ENCODE measurements at regions not wholly inside any gene's neighbourhood (a gene's known extent, or its start where the extent isn't known, plus 50 kb on each side); places are given as distances from the start of the nearest gene placed in this dataset.
"Not testable (repeated sequence)": the region's sequence is repeated elsewhere in the genome, so short reads cannot be mapped to it uniquely, and the experiment has no call there.

DNA sequence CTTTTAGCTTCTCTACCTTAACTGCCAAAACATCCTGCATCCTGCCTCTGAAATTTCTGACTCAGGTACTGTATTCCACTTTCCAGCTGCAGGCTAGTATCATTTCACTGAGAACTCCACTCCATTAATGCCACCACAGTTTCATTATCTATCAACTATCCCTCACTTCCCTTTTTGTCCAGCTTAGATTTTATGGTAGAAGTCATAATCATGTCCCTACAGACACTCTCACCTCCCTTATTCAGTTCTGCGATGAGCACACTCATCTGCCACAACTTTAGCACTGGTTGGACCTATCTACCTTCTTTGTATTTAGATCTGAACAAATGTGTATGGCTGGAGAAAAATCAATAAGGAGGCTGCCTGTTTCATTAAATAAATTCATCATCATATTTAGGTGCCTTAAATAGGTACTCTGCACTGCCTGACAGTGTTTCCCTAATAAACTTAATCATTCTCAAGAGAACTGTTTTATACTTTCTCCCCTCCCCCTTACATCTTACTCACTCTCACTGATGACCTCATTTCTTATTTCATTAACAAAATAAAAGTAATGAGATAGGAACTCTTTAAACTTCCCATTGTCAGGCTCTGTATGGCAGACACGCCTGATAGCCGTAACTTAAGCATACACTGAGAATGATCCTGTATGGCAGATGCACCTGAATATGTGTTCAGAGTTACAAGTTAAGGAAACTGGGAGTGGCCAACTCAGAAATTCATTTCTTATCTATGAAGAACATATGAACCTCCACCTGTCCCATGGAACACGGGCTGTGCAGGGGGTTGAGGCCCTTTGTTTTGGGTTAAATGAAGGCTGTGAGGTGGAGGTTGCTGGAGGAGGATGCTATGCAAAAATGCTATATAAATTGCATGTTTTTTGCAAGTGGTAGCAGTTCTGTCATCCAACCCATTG lies 95.3 kb upstream of the MAN1A1 start:
- no peak for DNase-seq (ENCODE audit: low read depth)

DNA sequence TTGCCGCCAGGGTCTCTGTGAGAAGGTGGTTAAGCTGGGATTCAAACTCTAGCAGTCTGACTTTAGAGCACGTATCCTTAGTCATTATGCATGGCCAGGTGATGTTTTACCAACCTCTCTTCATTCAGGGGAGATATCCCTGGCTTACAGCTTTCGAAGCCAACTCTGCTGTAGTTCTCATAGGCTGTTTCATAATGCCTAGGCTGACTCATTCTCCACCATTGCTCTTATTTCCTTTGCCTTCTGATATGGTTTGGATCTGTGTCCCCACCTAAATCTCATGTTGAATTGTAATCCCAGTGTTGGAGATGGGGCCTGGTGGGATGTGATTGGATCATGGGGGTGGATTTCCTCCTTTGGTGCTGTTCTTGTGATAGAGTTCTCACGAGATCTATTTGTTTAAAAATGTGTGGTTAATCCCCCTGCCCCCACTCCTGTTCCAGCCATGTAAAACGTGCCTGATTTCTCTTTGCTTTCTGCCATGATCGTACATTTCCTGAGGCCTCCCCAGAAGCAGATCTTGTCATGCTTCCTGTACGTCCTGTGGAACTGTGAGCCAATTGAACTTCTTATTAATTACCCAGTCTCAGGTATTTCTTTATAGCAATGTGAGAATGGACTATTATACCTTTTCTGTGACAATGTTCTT lies 94.6 kb upstream of the MAN1A1 start:
- no peak for DNase-seq (ENCODE audit: low read depth)

DNA sequence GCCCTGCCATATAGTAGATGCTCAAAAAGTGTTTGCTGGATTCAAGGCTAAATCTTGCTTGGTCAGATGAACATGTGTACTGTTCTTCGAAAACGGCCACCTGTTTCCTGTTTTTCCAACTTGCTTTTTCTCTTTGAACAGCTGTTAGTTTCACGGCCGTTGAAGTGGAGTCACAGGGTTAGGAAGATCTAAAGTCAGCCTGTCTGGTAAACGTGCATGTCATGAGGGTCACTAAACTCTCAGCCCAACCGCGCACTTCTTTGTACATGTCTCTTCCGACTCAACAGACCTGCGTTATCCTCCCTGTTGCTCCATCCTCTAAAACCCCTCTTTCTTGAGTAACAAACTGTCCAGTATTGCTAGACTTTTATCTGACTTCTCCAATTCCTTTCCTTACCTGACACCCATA lies 93.2 kb upstream of the MAN1A1 start:
- DNase-seq (ENCODE audit: low read depth), result no peak

DNA sequence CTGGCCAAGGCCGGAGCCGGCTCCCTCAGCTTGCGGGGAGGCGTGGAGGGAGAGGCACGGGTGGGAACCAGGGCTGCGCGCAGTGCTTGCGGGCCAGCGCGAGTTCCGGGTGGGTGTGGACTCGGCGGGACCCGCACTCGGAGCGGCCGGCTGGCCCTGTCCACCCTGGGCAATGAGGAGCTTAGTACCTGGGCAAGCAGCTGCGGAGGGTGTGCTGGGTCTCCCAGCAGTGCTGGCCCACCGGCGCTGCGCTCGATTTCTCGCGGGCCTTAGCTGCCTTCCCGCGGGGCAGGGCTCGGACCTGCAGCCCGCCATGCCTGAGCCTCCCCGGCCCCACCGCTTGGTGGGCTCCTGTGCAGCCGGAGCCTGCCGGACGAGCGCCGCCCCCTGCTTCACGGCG lies 91.4 kb upstream of the MAN1A1 start:
- DNase-seq (ENCODE audit: low read depth), result no peak

DNA sequence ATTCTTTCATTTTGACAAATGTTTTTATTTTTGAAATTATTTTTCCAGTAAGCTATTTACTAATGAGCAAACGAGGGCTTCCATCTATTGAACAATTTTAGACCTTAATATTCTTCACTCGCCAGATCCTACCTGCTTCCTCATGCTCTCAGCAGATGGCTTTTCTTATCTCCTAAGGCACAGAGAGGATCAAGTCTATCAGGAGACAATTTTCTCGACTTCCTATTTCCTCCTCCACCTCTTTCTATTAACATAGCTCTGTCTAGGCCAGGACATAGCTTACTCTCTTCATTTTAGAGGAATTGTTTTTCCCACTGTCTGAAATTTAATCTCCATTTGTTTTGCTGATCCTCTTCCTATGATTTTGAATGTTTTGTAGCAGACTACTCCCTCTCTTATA lies 87.0 kb upstream of the MAN1A1 start:
- no peak for DNase-seq (ENCODE audit: low read depth)

DNA sequence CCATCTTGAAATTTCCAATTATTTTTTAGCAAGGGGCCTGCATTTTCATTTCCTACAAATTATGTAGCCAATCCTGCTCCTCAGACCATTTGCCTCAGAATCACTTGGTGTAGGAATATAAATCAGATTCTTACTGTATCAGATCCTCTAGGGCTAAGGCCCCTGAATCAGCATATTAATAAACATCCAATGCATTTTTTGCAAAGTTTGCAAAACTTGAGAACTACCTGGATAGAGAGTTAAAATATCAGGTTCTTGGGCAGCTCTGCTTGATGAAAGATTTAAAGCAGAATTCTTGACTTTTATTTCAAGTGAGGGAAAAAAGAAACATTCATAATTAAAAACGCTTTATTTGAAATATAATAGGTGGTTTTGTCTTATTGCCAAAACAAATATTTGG lies 82.2 kb upstream of the MAN1A1 start:
- DNase-seq (ENCODE audit: low read depth), result no peak

DNA sequence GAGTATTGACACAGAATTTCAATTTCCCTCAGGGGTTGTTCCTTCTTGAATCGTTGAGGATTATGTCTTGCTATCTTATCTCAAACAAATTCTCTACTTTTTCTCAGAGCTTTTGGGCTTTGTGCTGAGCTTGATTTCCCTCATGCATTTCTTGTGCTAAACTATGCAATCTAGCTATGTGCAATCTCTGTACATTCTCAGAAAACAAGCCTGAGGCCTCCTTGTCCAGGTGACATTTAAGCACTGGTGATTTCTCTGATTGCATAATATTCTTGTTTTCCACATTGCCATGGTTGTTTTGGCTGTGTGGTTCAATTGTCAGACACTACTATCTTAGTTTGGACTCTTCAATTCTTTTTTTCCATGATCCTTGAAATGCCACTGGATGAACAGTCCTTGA lies 81.2 kb upstream of the MAN1A1 start:
- DNase-seq (ENCODE audit: low read depth), result no peak

DNA sequence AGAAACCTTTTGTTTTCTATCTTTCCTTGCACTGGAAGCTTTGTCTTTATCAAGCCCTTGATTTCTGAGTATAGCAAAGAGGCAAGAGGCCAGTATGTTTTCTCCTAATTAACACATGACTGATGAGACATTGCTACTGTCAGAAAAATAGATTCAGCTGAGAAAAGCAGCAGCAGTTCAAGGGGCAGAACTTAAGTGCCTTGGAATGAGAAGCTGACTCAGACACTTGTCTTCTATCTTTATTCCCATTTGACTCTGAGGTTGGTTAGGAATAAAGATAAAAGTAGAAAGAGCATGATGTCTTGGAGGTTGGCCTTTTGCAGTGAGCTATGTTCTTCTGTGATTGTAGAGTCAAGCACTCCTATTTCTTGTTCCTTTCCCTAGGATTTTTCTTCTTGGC lies 79.1 kb upstream of the MAN1A1 start:
- DNase-seq (ENCODE audit: low read depth), result no peak

DNA sequence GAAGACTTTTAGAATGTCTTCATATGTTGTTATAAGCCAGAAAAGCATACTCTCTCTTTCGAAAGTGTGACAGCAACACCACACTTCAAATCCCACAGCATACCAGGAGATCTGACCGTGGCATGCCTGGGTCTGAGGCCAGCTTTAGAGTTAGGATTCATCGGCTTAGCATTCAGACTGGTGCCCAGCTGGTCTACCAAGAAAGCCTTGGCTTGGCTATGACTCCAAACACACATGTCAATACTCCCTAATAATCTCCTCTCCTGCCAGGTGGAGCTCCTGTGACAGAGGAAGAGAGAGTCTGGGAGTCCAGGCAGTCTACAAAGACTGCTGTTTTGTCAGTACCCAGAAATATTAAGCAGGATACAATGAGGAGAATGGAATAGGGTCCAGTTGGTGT lies 77.1 kb upstream of the MAN1A1 start:
- no peak for DNase-seq (ENCODE audit: low read depth)

DNA sequence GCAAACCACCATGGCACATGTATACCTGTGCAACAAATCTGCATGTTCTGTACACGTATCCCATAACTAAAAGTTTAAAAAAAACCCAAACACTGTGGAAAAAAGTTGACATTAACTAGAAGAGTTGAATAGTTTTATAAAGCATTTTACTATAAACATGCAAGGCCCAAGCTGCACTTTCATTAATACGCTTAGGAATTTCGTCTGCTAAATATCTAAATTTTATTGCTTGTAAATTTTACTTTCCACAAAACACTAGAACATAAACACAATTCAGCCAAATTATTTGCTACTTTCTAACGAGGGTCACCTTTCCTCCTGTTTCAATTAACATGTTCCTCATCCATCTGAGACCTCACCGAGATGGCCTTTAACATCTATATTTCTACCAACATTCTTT lies 74.4 kb upstream of the MAN1A1 start:
- no peak for DNase-seq (ENCODE audit: low read depth)

DNA sequence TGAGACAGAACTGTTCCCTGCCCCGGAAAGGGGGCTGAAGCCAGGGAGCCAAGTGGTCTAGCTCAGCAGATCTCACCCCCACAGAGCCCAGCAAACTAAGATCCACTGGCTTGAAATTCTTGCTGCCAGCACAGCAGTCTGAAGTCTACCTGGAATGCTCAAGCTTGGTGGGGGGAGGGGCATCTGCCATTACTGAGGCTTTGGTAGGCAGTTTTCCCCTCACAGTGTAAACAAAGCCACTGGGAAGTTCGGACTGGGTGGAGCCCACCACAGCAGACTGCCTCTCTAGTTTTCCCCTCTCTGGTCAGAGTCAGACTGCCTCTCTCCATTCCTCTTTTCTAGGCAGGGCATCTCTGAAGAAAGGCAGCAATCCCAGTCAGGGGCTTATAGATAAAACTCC lies 68.5 kb upstream of the MAN1A1 start:
- DNase-seq (ENCODE audit: low read depth), result not testable (repeated sequence)

DNA sequence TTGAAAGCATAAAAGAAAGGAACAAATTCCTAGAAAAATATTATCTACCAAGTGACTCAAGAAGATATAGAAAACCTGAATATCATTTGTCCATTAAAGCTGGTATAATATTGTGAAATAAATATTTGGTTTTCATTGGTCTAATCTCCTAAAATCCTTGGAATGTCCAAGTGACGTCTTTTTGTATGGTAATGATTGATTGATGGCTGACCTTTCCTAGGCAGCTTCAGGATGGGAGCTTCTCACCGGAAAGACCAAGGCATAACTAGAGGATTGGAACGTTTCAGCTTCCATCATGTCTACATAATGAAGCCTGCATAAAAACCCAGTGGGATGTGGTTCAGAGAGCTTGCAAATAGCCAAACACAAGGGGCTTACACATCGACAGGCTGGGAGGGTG lies 57.6 kb upstream of the MAN1A1 start:
- DNase-seq (ENCODE audit: low read depth), result no peak

DNA sequence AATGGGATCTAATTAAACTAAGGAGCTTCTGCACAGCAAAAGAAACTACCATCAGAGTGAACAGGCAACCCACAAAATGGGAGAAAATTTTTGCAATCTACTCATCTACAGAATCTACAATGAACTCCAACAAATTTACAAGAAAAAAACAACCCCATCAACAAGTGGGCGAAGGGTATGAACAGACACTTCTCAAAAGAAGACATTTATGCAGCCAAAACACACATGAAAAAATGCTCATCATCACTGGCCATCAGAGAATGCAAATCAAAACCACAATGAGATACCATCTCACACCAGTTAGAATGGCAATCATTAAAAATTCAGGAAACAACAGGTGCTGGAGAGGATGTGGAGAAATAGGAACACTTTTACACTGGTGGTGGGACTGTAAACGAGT lies 55.6 kb upstream of the MAN1A1 start:
- DNase-seq (ENCODE audit: low read depth), result not testable (repeated sequence)

Data from stimulated activated CD8-positive, alpha-beta memory T cell treated with anti-CD3 and anti-CD28 coated beads, Interleukin-15, amount 100 ng/mL, for 1 hour (primary cell).